ENCODE measurements at regions not wholly inside any gene's neighbourhood (a gene's known extent, or its start where the extent isn't known, plus 50 kb on each side); places are given as distances from the start of the nearest gene placed in this dataset.
"Not testable (repeated sequence)": the region's sequence is repeated elsewhere in the genome, so short reads cannot be mapped to it uniquely, and the experiment has no call there.

- H3K9me3 ChIP-seq (ENCODE audit: control insufficient read depth in 3 of 3, low read length in 3 of 3), result no peaks in the 10 kb centered on the region
- H3K9ac ChIP-seq (ENCODE audit: low read depth in 1 of 3, low read length in 3 of 3), result no peak overlapping the region
- no peaks in the 10 kb centered on the region for H3K27me3 ChIP-seq (ENCODE audit: control insufficient read depth in 3 of 3, insufficient read depth in 3 of 3, low read length in 3 of 3)
- no peak overlapping the region for H3K4me3 ChIP-seq (ENCODE audit: low read length in 3 of 3)
- H3K36me3 ChIP-seq (ENCODE audit: control insufficient read depth in 3 of 3, insufficient read depth in 3 of 3, low read length in 3 of 3), result no peaks in the 10 kb centered on the region
- H3K27ac ChIP-seq (ENCODE audit: low read depth, low read length), result no peak overlapping the region
- H3K4me1 ChIP-seq (ENCODE audit: control insufficient read depth in 3 of 3, insufficient read depth in 3 of 3, low read length in 3 of 3), result no peaks in the 10 kb centered on the region
These were observed 113.2 kb upstream of the SPATS2L start for GRCh38 chr2:200193331-200193730.

GRCh38 chr2:200193791-200194190 lies 112.7 kb upstream of the SPATS2L start:
- Histone ChIP-seq H3K9ac (ENCODE audit: low read depth in 1 of 3, low read length in 3 of 3) (no peak overlapping the region), H3K27ac (ENCODE audit: low read depth, low read length) (no peak overlapping the region), H3K27me3 (ENCODE audit: control insufficient read depth in 3 of 3, insufficient read depth in 3 of 3, low read length in 3 of 3) (no peaks in the 10 kb centered on the region), H3K4me3 (ENCODE audit: low read length in 3 of 3) (no peak overlapping the region), H3K9me3 (ENCODE audit: control insufficient read depth in 3 of 3, low read length in 3 of 3) (no peaks in the 10 kb centered on the region), H3K36me3 (ENCODE audit: control insufficient read depth in 3 of 3, insufficient read depth in 3 of 3, low read length in 3 of 3) (no peaks in the 10 kb centered on the region), H3K4me1 (ENCODE audit: control insufficient read depth in 3 of 3, insufficient read depth in 3 of 3, low read length in 3 of 3) (no peaks in the 10 kb centered on the region)

- Histone ChIP-seq H3K36me3 (ENCODE audit: control insufficient read depth in 3 of 3, insufficient read depth in 3 of 3, low read length in 3 of 3) (no peaks in the 10 kb centered on the region), H3K9ac (ENCODE audit: low read depth in 1 of 3, low read length in 3 of 3) (no peak overlapping the region), H3K9me3 (ENCODE audit: control insufficient read depth in 3 of 3, low read length in 3 of 3) (no peaks in the 10 kb centered on the region), H3K27me3 (ENCODE audit: control insufficient read depth in 3 of 3, insufficient read depth in 3 of 3, low read length in 3 of 3) (no peaks in the 10 kb centered on the region), H3K27ac (ENCODE audit: low read depth, low read length) (no peak overlapping the region), H3K4me3 (ENCODE audit: low read length in 3 of 3) (no peak overlapping the region), H3K4me1 (ENCODE audit: control insufficient read depth in 3 of 3, insufficient read depth in 3 of 3, low read length in 3 of 3) (no peaks in the 10 kb centered on the region)
These were observed 111.7 kb upstream of the SPATS2L start for GRCh38 chr2:200194746-200195145.

GRCh38 chr2:200199005-200199404 lies 107.5 kb upstream of the SPATS2L start:
- H3K36me3 ChIP-seq (ENCODE audit: control insufficient read depth in 3 of 3, insufficient read depth in 3 of 3, low read length in 3 of 3), result no peaks in the 10 kb centered on the region

GRCh38 chr2:200199576-200200263 lies 106.8 kb upstream of the SPATS2L start:
- Histone ChIP-seq H3K36me3 (ENCODE audit: control insufficient read depth in 3 of 3, insufficient read depth in 3 of 3, low read length in 3 of 3) (no peaks in the 10 kb centered on the region), H3K9me3 (ENCODE audit: control insufficient read depth in 3 of 3, low read length in 3 of 3) (no peaks in the 10 kb centered on the region), H3K27ac (ENCODE audit: low read depth, low read length) (no peak overlapping the region), H3K9ac (ENCODE audit: low read depth in 1 of 3, low read length in 3 of 3) (no peak overlapping the region), H3K4me1 (ENCODE audit: control insufficient read depth in 3 of 3, insufficient read depth in 3 of 3, low read length in 3 of 3) (no peaks in the 10 kb centered on the region), H3K27me3 (ENCODE audit: control insufficient read depth in 3 of 3, insufficient read depth in 3 of 3, low read length in 3 of 3) (no peaks in the 10 kb centered on the region), H3K4me3 (ENCODE audit: low read length in 3 of 3) (no peak overlapping the region)

More at GRCh38 chr2:200199005-200199404, 107.5 kb upstream of the SPATS2L start:
- no peak overlapping the region for H3K9ac ChIP-seq (ENCODE audit: low read depth in 1 of 3, low read length in 3 of 3)
- no peaks in the 10 kb centered on the region for H3K9me3 ChIP-seq (ENCODE audit: control insufficient read depth in 3 of 3, low read length in 3 of 3)
- H3K27ac ChIP-seq (ENCODE audit: low read depth, low read length), result no peak overlapping the region
- H3K4me1 ChIP-seq (ENCODE audit: control insufficient read depth in 3 of 3, insufficient read depth in 3 of 3, low read length in 3 of 3), result no peaks in the 10 kb centered on the region
- H3K27me3 ChIP-seq (ENCODE audit: control insufficient read depth in 3 of 3, insufficient read depth in 3 of 3, low read length in 3 of 3), result no peaks in the 10 kb centered on the region
- H3K4me3 ChIP-seq (ENCODE audit: low read length in 3 of 3), result no peak overlapping the region

- H3K9ac ChIP-seq (ENCODE audit: low read depth in 1 of 3, low read length in 3 of 3); H3K4me3 ChIP-seq (ENCODE audit: low read length in 3 of 3); H3K27ac ChIP-seq (ENCODE audit: low read depth, low read length); H3K9me3 ChIP-seq (ENCODE audit: control insufficient read depth in 3 of 3, low read length in 3 of 3); H3K27me3 ChIP-seq (ENCODE audit: control insufficient read depth in 3 of 3, insufficient read depth in 3 of 3, low read length in 3 of 3); H3K36me3 ChIP-seq (ENCODE audit: control insufficient read depth in 3 of 3, insufficient read depth in 3 of 3, low read length in 3 of 3); H3K4me1 ChIP-seq (ENCODE audit: control insufficient read depth in 3 of 3, insufficient read depth in 3 of 3, low read length in 3 of 3): not testable (repeated sequence)
These were observed 104.7 kb upstream of the SPATS2L start for GRCh38 chr2:200201839-200202238.

- Histone ChIP-seq H3K27ac (ENCODE audit: low read depth, low read length) (no peak overlapping the region), H3K36me3 (ENCODE audit: control insufficient read depth in 3 of 3, insufficient read depth in 3 of 3, low read length in 3 of 3) (no peaks in the 10 kb centered on the region), H3K27me3 (ENCODE audit: control insufficient read depth in 3 of 3, insufficient read depth in 3 of 3, low read length in 3 of 3) (no peaks in the 10 kb centered on the region), H3K4me1 (ENCODE audit: control insufficient read depth in 3 of 3, insufficient read depth in 3 of 3, low read length in 3 of 3) (no peaks in the 10 kb centered on the region), H3K4me3 (ENCODE audit: low read length in 3 of 3) (no peak overlapping the region), H3K9ac (ENCODE audit: low read depth in 1 of 3, low read length in 3 of 3) (no peak overlapping the region), H3K9me3 (ENCODE audit: control insufficient read depth in 3 of 3, low read length in 3 of 3) (no peaks in the 10 kb centered on the region)
These were observed 103.1 kb upstream of the SPATS2L start for GRCh38 chr2:200203381-200203827.

- Histone ChIP-seq H3K36me3 (ENCODE audit: control insufficient read depth in 3 of 3, insufficient read depth in 3 of 3, low read length in 3 of 3) (no peaks in the 10 kb centered on the region), H3K4me3 (ENCODE audit: low read length in 3 of 3) (no peak overlapping the region), H3K9ac (ENCODE audit: low read depth in 1 of 3, low read length in 3 of 3) (no peak overlapping the region), H3K27me3 (ENCODE audit: control insufficient read depth in 3 of 3, insufficient read depth in 3 of 3, low read length in 3 of 3) (peaks cover 0 to 2% (median 0%) of the 10 kb centered on the region in 3 donors), H3K4me1 (ENCODE audit: control insufficient read depth in 3 of 3, insufficient read depth in 3 of 3, low read length in 3 of 3) (no peaks in the 10 kb centered on the region), H3K27ac (ENCODE audit: low read depth, low read length) (no peak overlapping the region), H3K9me3 (ENCODE audit: control insufficient read depth in 3 of 3, low read length in 3 of 3) (peaks cover 0 to 2% (median 0%) of the 10 kb centered on the region in 3 donors)
These were observed 98.5 kb upstream of the SPATS2L start for GRCh38 chr2:200208041-200208440.

GRCh38 chr2:200209030-200209429 lies 97.5 kb upstream of the SPATS2L start:
- Histone ChIP-seq H3K9me3 (ENCODE audit: control insufficient read depth in 3 of 3, low read length in 3 of 3) (peaks cover 0 to 2% (median 0%) of the 10 kb centered on the region in 3 donors), H3K36me3 (ENCODE audit: control insufficient read depth in 3 of 3, insufficient read depth in 3 of 3, low read length in 3 of 3) (no peaks in the 10 kb centered on the region), H3K4me3 (ENCODE audit: low read length in 3 of 3) (no peak overlapping the region), H3K27me3 (ENCODE audit: control insufficient read depth in 3 of 3, insufficient read depth in 3 of 3, low read length in 3 of 3) (peaks cover 0 to 2% (median 0%) of the 10 kb centered on the region in 3 donors), H3K9ac (ENCODE audit: low read depth in 1 of 3, low read length in 3 of 3) (no peak overlapping the region), H3K4me1 (ENCODE audit: control insufficient read depth in 3 of 3, insufficient read depth in 3 of 3, low read length in 3 of 3) (no peaks in the 10 kb centered on the region), H3K27ac (ENCODE audit: low read depth, low read length) (no peak overlapping the region)

- Histone ChIP-seq H3K27me3 (ENCODE audit: control insufficient read depth in 3 of 3, insufficient read depth in 3 of 3, low read length in 3 of 3) (peaks cover 0 to 2% (median 0%) of the 10 kb centered on the region in 3 donors), H3K4me3 (ENCODE audit: low read length in 3 of 3) (no peak overlapping the region), H3K27ac (ENCODE audit: low read depth, low read length) (no peak overlapping the region), H3K36me3 (ENCODE audit: control insufficient read depth in 3 of 3, insufficient read depth in 3 of 3, low read length in 3 of 3) (no peaks in the 10 kb centered on the region), H3K4me1 (ENCODE audit: control insufficient read depth in 3 of 3, insufficient read depth in 3 of 3, low read length in 3 of 3) (no peaks in the 10 kb centered on the region), H3K9me3 (ENCODE audit: control insufficient read depth in 3 of 3, low read length in 3 of 3) (peaks cover 0 to 2% (median 0%) of the 10 kb centered on the region in 3 donors), H3K9ac (ENCODE audit: low read depth in 1 of 3, low read length in 3 of 3) (no peak overlapping the region)
These were observed 94.8 kb upstream of the SPATS2L start for GRCh38 chr2:200211643-200212042.

All from skeletal muscle tissue (tissue), 3 donors.